ENCODE measurements at regions not wholly inside any gene's neighbourhood (a gene's known extent, or its start where the extent isn't known, plus 50 kb on each side); places are given as distances from the start of the nearest gene placed in this dataset.

DNA sequence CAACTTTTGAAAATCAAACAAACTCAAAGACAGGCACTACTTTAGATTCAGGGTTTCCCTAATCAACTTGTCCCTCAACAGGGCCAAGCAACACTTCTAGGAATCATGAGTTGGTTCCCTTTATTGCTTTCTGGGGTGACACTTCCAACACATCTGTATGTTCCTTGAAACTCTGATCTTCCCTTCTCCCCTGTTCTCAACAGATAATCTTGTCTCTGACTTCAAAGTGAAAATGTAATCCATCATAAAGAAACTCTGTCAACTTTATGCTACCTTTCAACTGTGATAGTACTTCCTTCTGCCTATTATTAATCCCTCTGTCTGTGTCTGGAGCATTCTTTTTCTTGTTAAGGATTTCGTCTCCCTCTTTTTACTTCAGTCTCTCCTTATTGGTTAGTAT lies 250.1 kb upstream of the MEF2C start:
- no peak for DNase-seq (ENCODE audit: low read depth, low spot score)
- no peak for TF ChIP-seq CTCF (IDR thresholded peaks at IDR 0.05; ENCODE audit: low read depth, low read length)
- in situ Hi-C loops (cut with HindIII; ENCODE audit: low sequenced_read_pairs) = no loop called here
- no peak overlapping the region for H3K4me3 ChIP-seq (ENCODE audit: low read depth, low read length)

DNA sequence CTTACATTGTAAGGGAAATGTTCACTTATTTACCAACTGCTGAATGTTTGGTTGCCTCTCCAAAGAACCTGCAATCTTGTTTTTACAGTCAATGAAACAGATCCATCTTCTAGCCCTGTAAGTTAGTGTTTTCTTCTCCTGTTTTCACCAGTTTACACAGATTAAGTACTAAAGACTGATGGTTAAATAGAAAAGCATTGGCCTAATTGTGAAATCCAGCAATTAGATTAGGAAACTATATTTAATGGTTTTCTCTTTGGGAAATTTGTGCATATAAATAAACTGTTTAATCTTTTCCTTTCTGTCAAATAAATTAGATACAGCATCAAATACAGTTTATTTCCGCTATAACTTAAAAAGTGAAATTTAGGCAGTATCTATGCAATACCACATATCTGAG lies 247.9 kb upstream of the MEF2C start:
- DNase-seq (ENCODE audit: low read depth, low spot score) = no peak
- in situ Hi-C loops (cut with HindIII; ENCODE audit: low sequenced_read_pairs) = no loop called here
- H3K4me3 ChIP-seq (ENCODE audit: low read depth, low read length) = no peak overlapping the region
- TF ChIP-seq CTCF (IDR thresholded peaks at IDR 0.05; ENCODE audit: low read depth, low read length) = no peak

- no peak for DNase-seq (ENCODE audit: low read depth, low spot score)
- TF ChIP-seq CTCF (IDR thresholded peaks at IDR 0.05; ENCODE audit: low read depth, low read length) = no peak
- H3K4me3 ChIP-seq (ENCODE audit: low read depth, low read length) = no peak overlapping the region
- in situ Hi-C loops (cut with HindIII; ENCODE audit: low sequenced_read_pairs) = no loop called here
Observed at GRCh38 chr5:89129941-89130340, 247.0 kb upstream of the MEF2C start.

GRCh38 chr5:89128906-89129625 lies 246.1 kb upstream of the MEF2C start:
- in situ Hi-C loops (cut with HindIII; ENCODE audit: low sequenced_read_pairs) = no loop called here
- no peak overlapping the region for H3K4me3 ChIP-seq (ENCODE audit: low read depth, low read length)
- no peak for TF ChIP-seq CTCF (IDR thresholded peaks at IDR 0.05; ENCODE audit: low read depth, low read length)
- no peak for DNase-seq (ENCODE audit: low read depth, low spot score)

DNA sequence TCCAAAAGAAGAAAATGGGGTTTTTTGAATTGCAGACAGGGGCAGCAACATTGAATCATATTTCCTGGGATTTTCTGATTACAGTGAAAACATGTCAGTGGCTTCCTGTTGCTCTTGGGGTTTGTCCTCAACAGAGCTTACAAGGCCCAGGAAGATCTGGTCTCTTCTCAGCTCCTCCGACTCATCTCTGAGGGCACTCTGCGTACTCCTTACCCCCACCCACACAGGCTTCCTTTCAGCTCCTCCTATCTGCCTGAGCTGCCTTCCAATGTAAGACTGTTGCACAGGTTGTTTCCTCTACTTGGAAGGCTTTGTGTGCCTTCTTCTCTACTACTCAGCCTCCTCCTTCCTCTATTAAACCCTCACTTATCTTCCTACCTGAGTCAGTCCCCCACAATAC lies 245.1 kb upstream of the MEF2C start:
- no peak for TF ChIP-seq CTCF (IDR thresholded peaks at IDR 0.05; ENCODE audit: low read depth, low read length)
- no peak for DNase-seq (ENCODE audit: low read depth, low spot score)
- in situ Hi-C loops (cut with HindIII; ENCODE audit: low sequenced_read_pairs) = no loop called here
- no peak overlapping the region for H3K4me3 ChIP-seq (ENCODE audit: low read depth, low read length)

DNA sequence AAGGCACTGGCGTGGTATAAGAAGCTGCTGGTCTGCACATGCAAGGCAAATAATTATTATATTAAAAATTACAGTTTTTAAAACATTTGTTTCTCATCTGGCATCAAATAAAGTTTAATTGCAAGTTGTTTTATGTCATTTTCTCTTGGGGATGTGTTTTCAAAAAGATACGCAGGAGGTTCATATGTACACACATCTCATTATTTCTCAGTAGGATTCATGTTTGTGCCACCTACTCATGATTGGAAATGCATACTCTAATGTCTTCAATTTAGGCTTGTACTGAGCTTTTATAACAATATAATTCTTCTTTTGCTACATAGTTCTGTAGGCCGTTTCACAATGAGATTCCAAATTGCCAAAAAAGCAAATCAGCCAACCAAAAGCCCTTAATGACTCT lies 244.2 kb upstream of the MEF2C start:
- no peak for TF ChIP-seq CTCF (IDR thresholded peaks at IDR 0.05; ENCODE audit: low read depth, low read length)
- DNase-seq (ENCODE audit: low read depth, low spot score) = no peak
- in situ Hi-C loops (cut with HindIII; ENCODE audit: low sequenced_read_pairs) = no loop called here
- no peak overlapping the region for H3K4me3 ChIP-seq (ENCODE audit: low read depth, low read length)
